SK-N-MC (cell line): ENCODE measurements at regions not wholly inside any gene's neighbourhood (a gene's known extent, or its start where the extent isn't known, plus 50 kb on each side); places are given as distances from the start of the nearest gene placed in this dataset.
"Not testable (repeated sequence)": the region's sequence is repeated elsewhere in the genome, so short reads cannot be mapped to it uniquely, and the experiment has no call there.

Source experiments
- DNase-seq: peaks from one replicate; pipeline ENCODE4 v3.0.0-alpha.2; 2011; ENCODE audit warnings: low read depth, low spot score
- H3K27ac ChIP-seq: fragments of 200-600 bp; sonication (generic); 2 replicates; pipeline ENCODE4 v1.5.1; 2016; ENCODE audit warnings: mixed run types
- H3K36me3 ChIP-seq: fragments of 200-600 bp; sonication (generic); 2 replicates; pipeline ENCODE4 v1.6.1; 2017; ENCODE audit warnings: antibody characterized with exemption, low read length, mixed read lengths; ENCODE audit not compliant: insufficient read depth
- H3K4me3 ChIP-seq: fragments of 200-600 bp; sonication (generic); 2 replicates; pipeline ENCODE4 v1.5.1; 2016
- H3K9ac ChIP-seq: fragments of 200-600 bp; sonication (generic); 2 replicates; pipeline ENCODE4 v1.8.0; 2017; ENCODE audit warnings: mixed run types, mixed read lengths; ENCODE audit not compliant: insufficient read length
- H3K9me3 ChIP-seq: fragments of 200-600 bp; sonication (generic); 2 replicates; pipeline ENCODE4 v1.6.1; 2017; ENCODE audit warnings: low read depth, mild to moderate bottlenecking, antibody characterized with exemption, low read length, moderate library complexity, mixed read lengths
- EZH2 ChIP-seq: fragments of 200-600 bp; sonication (generic); IDR thresholded peaks from one replicate; pipeline ENCODE4 v1.6.1; 2017; ENCODE audit warnings: antibody characterized with exemption
- FOXP2 ChIP-seq: optimal IDR thresholded peaks from 2 replicates; pipeline ENCODE3; 2011; ENCODE audit warnings: mild to moderate bottlenecking, moderate library complexity; ENCODE audit not compliant: insufficient read depth; ENCODE audit errors: extremely low read length, control extremely low read depth
- POLR2AphosphoS5 ChIP-seq: IDR thresholded peaks from 2 replicates; pipeline ENCODE4 v1.6.1; 2012; ENCODE audit warnings: mild to moderate bottlenecking, low read depth, low read length, borderline replicate concordance

DNA sequence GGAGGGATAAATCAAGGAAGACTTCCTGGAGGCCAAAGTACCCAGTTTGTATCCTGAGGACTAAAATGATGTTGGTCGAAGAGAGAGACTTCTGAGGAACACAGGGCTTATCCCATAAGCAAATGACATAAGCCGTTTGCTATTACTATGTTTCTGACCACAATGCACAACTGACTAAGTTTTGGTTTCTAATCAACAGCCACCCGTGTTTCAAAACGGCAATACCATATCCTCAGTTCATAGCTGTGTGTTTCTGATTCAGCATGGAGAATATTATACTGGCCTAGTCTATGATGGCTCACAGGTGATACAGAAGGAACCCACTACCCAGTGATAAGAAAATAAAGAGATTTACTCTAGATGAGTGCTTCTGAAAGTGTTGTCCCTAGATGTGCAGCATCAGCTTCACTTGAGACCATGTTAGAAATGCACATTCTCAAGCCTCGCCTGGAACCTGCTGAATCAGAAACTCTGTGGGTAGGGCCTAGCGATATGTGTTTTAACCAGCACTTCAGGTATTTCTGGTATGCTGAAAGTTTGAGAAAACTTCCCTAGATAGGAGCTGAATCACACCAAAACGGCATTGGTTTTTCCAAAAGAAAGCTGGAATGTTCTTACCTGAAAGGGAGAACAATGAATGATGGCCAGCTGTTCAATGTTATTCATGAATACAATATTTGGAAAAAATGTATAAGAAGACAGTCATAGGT lies 639.7 kb upstream of the NR2F2 start:
- no peak for DNase-seq
- no peak overlapping the region for H3K27ac ChIP-seq

DNA sequence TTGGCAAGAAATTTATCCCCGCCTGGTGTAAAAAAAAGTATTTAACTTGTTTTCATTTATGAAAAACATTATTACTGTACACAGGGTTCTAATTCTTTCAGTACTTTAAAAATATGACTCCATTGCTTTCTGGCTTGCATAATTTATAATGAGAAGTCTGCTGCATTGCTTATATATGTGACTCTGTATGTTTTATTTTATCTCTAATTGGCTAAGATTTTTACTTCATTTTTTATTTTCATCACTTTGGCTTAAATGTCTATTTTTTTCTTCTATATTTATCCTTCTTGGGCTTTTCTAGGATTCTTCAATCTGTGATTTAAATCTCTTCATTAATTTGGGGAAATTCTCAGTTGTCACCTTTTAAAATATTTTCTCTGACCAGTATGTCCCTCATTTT lies 636.6 kb upstream of the NR2F2 start:
- Histone ChIP-seq H3K27ac (no peak overlapping the region), H3K36me3 (no peaks in the 10 kb centered on the region), H3K4me3 (no peak overlapping the region), H3K9ac (no peak overlapping the region), H3K9me3 (peaks cover 11% of the 10 kb centered on the region; the same call in 1 of the 2 replicates)
- TF ChIP-seq FOXP2 (no peak), POLR2AphosphoS5 (no peak), EZH2 (no peak)
- DNase-seq: no peak

More for the DNA sequence above, 639.7 kb upstream of the NR2F2 start:
- TF ChIP-seq EZH2: no peak
- no peak for TF ChIP-seq FOXP2
- no peak for TF ChIP-seq POLR2AphosphoS5
- H3K4me3 ChIP-seq: no peak overlapping the region
- H3K9ac ChIP-seq: no peak overlapping the region
- H3K9me3 ChIP-seq: peaks cover 11% of the 10 kb centered on the region; the same call in 1 of the 2 replicates
- H3K36me3 ChIP-seq: no peaks in the 10 kb centered on the region

DNA sequence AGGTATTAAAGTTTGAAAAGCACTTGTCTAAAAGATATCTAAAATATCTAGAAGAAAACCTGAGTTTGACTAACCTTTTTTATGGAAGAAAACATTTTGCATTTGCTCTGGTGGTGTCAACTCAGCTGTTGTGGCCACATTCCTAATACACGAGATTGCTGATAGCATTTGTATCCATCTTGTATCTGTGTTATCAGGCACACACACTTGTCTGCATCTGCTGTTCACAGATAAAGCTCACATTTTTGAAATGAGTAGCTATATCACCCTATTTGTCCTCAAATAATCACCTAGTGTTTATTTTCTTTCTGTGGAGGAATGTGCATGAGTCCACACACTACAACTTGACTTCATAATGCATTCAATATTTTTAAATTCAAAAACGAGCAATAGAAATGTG lies 632.3 kb upstream of the NR2F2 start:
- Histone ChIP-seq H3K27ac (no peak overlapping the region), H3K9me3 (peaks cover 18% of the 10 kb centered on the region; the same call in 1 of the 2 replicates), H3K9ac (no peak overlapping the region), H3K4me3 (no peak overlapping the region), H3K36me3 (no peaks in the 10 kb centered on the region)
- TF ChIP-seq EZH2 (no peak), FOXP2 (no peak), POLR2AphosphoS5 (no peak)
- DNase-seq: no peak

DNA sequence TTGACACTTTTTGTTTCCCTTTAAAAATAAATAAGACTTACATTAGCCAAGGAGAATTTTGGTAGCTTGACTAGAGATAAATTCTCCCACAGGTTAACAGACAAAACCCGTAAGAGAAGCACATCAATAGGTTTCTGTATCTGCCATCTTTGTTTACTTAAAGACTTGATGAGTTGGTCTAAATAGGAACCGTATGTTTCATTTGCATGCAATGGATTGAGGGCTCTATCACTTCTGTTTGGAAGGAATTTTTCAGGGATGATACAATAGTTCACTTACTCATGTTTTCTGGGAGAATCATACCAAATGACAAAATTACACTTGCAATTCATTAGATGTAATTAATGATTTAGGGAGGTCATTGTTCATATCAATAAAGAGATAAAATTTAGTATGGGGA lies 631.5 kb upstream of the NR2F2 start:
- Histone ChIP-seq H3K9me3 (peaks cover 14% of the 10 kb centered on the region; the same call in 1 of the 2 replicates), H3K4me3 (no peak overlapping the region), H3K36me3 (no peaks in the 10 kb centered on the region), H3K27ac (no peak overlapping the region), H3K9ac (no peak overlapping the region)
- TF ChIP-seq FOXP2 (no peak), EZH2 (no peak), POLR2AphosphoS5 (no peak)
- no peak for DNase-seq

DNA sequence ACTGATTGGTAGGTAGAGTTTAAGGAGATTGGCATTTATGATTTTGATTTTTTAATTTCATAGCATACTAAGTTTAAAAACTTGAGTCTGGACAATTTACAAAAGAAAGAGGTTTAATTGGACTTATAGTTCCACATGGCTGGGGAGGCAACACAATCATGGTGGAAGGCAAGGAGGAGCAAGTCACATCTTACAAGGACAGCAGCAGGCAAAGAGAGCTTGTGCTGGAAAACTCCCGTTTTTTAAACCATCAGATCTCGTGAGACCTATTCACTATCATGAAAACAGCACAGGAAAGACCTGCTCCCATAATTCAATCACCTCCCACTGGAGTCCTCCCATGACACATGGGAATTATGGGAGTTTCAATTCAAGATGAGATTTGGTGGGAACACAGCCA lies 630.9 kb upstream of the NR2F2 start:
- peaks cover 12% of the 10 kb centered on the region; the same call in 1 of the 2 replicates for H3K9me3 ChIP-seq
- H3K36me3 ChIP-seq: no peaks in the 10 kb centered on the region
- no peak for TF ChIP-seq FOXP2
- no peak for TF ChIP-seq POLR2AphosphoS5
- DNase-seq: no peak
- no peak overlapping the region for H3K4me3 ChIP-seq
- no peak overlapping the region for H3K27ac ChIP-seq
- no peak overlapping the region for H3K9ac ChIP-seq

DNA sequence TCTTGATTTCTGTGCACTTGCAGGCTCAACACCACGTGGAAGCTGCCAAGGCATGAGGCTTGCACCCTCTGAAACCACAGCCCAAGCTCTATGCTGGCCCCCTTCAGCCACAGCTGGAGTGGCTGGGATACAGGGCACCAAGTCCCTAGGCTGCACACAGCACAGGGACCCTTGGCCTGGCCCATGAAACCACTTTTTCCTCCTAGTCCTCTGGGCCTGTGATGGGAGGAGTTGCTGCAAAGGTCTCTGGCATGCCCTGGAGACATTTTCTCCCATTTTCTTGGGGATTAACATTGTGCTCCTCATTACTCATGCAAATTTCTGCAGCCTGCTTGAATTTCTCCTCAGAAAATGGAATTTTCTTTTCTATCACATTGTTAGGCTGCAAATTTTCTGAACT lies 629.8 kb upstream of the NR2F2 start:
- not testable (repeated sequence) for H3K36me3 ChIP-seq, H3K9ac ChIP-seq, H3K4me3 ChIP-seq, DNase-seq, H3K27ac ChIP-seq, H3K9me3 ChIP-seq

DNA sequence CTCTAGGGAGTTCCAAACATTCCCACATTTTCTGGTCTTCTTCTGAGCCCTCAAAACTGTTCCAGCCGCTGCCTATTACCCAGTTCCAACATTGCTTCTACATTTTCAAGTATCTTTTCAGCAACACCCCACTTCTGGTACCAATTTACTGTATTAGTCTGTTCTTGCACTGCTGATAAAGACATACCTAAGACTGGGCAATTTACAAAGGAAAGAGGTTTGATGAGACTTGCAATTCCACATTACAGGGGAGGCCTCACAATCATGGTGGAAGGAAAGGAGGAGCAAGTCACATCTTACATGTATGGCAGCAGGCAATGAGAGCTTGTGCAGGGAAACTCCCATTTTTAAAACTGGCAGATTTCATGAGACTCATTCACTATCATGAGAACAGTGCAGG lies 629.1 kb upstream of the NR2F2 start:
- TF ChIP-seq POLR2AphosphoS5 (no peak), FOXP2 (no peak), EZH2 (no peak)
- no peak overlapping the region for H3K27ac ChIP-seq
- no peaks in the 10 kb centered on the region for H3K36me3 ChIP-seq
- peaks cover 7% of the 10 kb centered on the region; the same call in 1 of the 2 replicates for H3K9me3 ChIP-seq
- no peak overlapping the region for H3K9ac ChIP-seq
- no peak for DNase-seq
- H3K4me3 ChIP-seq: no peak overlapping the region

DNA sequence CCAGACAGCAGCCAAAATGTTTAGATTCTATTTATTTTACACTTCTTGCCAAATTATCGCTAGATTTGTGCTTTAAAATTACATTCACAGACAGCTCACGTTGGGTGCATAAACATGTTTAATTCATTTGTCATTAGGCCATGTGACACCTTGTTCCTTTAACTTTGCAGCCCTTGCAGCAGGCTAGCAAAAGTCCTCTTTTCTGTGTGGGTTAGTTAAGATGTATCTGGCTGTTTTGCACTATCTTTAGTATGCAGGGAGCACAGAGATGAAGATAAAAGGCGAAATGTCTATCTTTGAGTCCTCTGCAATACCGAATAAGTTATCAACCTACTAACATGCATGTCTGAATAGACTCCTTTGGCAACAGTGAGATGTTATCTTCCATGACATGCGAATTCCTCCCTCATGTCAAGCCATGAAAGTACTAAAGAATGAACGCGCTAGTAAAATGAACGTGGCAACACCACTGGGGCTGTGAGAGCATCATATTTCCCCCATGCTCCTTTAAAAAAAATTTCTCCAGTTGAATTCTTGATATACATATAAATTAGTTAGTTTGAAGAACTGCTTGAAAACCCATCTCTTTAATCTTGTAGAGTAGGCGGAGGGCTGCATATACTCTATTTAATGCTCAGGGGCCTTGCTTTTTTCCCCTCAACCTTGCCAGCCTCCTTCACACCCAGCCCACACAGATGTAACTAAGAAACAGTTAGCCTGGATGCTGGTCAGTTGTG lies 620.4 kb upstream of the NR2F2 start:
- Histone ChIP-seq H3K4me3 (no peak overlapping the region), H3K9ac (no peak overlapping the region), H3K36me3 (no peaks in the 10 kb centered on the region), H3K9me3 (no peaks in the 10 kb centered on the region), H3K27ac (no peak overlapping the region)
- TF ChIP-seq FOXP2 (no peak), POLR2AphosphoS5 (no peak), EZH2 (no peak)
- no peak for DNase-seq

DNA sequence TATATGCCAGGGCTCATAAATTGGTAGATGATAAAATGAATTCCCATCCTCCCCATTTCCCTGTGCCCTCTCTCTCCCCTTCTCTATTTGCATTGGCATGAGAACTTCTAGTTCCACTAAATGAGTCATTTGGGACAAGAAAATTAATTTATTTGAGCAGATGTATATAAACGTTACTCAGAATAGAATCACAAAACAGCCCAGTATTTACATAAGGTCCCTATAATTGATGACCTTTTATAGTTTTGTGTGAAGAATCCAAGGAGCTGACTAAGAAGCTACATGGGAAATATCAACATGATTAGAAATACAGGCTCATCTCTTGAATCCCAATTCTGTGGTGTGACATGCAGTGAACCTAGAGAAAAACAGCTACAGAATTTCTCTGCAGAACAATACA lies 617.7 kb upstream of the NR2F2 start:
- TF ChIP-seq EZH2: no peak
- no peak for TF ChIP-seq POLR2AphosphoS5
- no peak for TF ChIP-seq FOXP2
- no peak overlapping the region for H3K27ac ChIP-seq
- no peak overlapping the region for H3K9ac ChIP-seq
- no peak for DNase-seq
- no peak overlapping the region; the same call in 1 of the 2 replicates for H3K4me3 ChIP-seq
- no peaks in the 10 kb centered on the region for H3K36me3 ChIP-seq
- H3K9me3 ChIP-seq: no peaks in the 10 kb centered on the region
